ENCODE measurements at regions not wholly inside any gene's neighbourhood (a gene's known extent, or its start where the extent isn't known, plus 50 kb on each side); places are given as distances from the start of the nearest gene placed in this dataset.

GRCh38 chr12:130076126-130076525 lies 86.1 kb upstream of the FZD10 start:
- no peak overlapping the region for H3K4me3 ChIP-seq (ENCODE audit: low read depth, low read length)
- no peak for TF ChIP-seq CTCF (IDR thresholded peaks at IDR 0.05; ENCODE audit: insufficient read depth, low read depth, low read length)
- no peak for DNase-seq (ENCODE audit: low read depth)

GRCh38 chr12:130076752-130077151 lies 85.5 kb upstream of the FZD10 start:
- DNase-seq (ENCODE audit: low read depth), result no peak
- no peak overlapping the region for H3K4me3 ChIP-seq (ENCODE audit: low read depth, low read length)
- TF ChIP-seq CTCF (IDR thresholded peaks at IDR 0.05; ENCODE audit: insufficient read depth, low read depth, low read length), result no peak

GRCh38 chr12:130078852-130079251 lies 83.4 kb upstream of the FZD10 start:
- no peak for DNase-seq (ENCODE audit: low read depth)
- H3K4me3 ChIP-seq (ENCODE audit: low read depth, low read length), result no peak overlapping the region
- no peak for TF ChIP-seq CTCF (IDR thresholded peaks at IDR 0.05; ENCODE audit: insufficient read depth, low read depth, low read length)

GRCh38 chr12:130079279-130079678 lies 83.0 kb upstream of the FZD10 start:
- no peak for TF ChIP-seq CTCF (IDR thresholded peaks at IDR 0.05; ENCODE audit: insufficient read depth, low read depth, low read length)
- no peak for DNase-seq (ENCODE audit: low read depth)
- H3K4me3 ChIP-seq (ENCODE audit: low read depth, low read length), result no peak overlapping the region

- no peak overlapping the region for H3K4me3 ChIP-seq (ENCODE audit: low read depth, low read length)
- no peak for DNase-seq (ENCODE audit: low read depth)
- no peak for TF ChIP-seq CTCF (IDR thresholded peaks at IDR 0.05; ENCODE audit: insufficient read depth, low read depth, low read length)
Observed at GRCh38 chr12:130080205-130080604, 82.1 kb upstream of the FZD10 start.

- no peak for TF ChIP-seq CTCF (IDR thresholded peaks at IDR 0.05; ENCODE audit: insufficient read depth, low read depth, low read length)
- DNase-seq (ENCODE audit: low read depth), result no peak
- H3K4me3 ChIP-seq (ENCODE audit: low read depth, low read length), result no peak overlapping the region
Observed at GRCh38 chr12:130081117-130081805, 81.0 kb upstream of the FZD10 start.

- no peak overlapping the region for H3K4me3 ChIP-seq (ENCODE audit: low read depth, low read length)
- TF ChIP-seq CTCF (IDR thresholded peaks at IDR 0.05; ENCODE audit: insufficient read depth, low read depth, low read length), result no peak
- DNase-seq (ENCODE audit: low read depth), result no peak
Observed at GRCh38 chr12:130083002-130083401, 79.3 kb upstream of the FZD10 start.
